ENCODE measurements at regions not wholly inside any gene's neighbourhood (a gene's known extent, or its start where the extent isn't known, plus 50 kb on each side); places are given as distances from the start of the nearest gene placed in this dataset.

DNA sequence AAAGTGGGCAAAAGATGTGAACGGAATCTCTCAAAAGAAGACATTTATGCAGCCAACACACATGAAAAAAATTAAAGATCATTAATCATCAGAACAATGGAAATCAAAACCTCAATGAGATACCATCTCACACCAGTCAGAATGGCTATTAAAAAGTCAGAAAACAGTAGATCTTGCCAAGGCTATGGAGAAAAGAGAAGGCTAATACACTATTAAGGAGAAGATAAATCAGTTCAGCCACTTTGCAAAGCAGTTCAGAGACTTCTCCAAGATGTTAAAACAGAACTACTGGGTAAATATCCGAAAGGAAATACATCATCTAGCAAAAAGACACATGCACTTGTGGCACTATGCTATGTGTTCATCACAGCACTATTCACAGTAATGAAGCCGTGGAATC is 388.2 kb upstream of the LUZP2 start:
- TF ChIP-seq POLR2AphosphoS5 (IDR thresholded peaks at IDR 0.05; ENCODE audit: insufficient read depth in 1 of 2, low read depth in 1 of 2) = no peak
- TF ChIP-seq, protein P1, sequence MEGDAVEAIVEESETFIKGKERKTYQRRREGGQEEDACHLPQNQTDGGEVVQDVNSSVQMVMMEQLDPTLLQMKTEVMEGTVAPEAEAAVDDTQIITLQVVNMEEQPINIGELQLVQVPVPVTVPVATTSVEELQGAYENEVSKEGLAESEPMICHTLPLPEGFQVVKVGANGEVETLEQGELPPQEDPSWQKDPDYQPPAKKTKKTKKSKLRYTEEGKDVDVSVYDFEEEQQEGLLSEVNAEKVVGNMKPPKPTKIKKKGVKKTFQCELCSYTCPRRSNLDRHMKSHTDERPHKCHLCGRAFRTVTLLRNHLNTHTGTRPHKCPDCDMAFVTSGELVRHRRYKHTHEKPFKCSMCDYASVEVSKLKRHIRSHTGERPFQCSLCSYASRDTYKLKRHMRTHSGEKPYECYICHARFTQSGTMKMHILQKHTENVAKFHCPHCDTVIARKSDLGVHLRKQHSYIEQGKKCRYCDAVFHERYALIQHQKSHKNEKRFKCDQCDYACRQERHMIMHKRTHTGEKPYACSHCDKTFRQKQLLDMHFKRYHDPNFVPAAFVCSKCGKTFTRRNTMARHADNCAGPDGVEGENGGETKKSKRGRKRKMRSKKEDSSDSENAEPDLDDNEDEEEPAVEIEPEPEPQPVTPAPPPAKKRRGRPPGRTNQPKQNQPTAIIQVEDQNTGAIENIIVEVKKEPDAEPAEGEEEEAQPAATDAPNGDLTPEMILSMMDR (IDR thresholded peaks at IDR 0.05) = no peak
